H1 (cell line): ENCODE measurements at regions not wholly inside any gene's neighbourhood (a gene's known extent, or its start where the extent isn't known, plus 50 kb on each side); places are given as distances from the start of the nearest gene placed in this dataset.

Experiments
- CTCF ChIA-PET: fragments of 300-600 bp; sonication (Branson Sonifier 250); formaldehyde crosslinking; loops from one replicate; lab custom pipeline; 2021; ENCODE audit not compliant: partially characterized antibody; lab: Charles Lee
- POLR2A ChIA-PET: fragments of 300-600 bp; sonication (Branson Sonifier 250); formaldehyde crosslinking; loops from one replicate; lab custom pipeline; 2021; ENCODE audit warnings: inconsistent platforms; ENCODE audit not compliant: partially characterized antibody; lab: Charles Lee
- DNase-seq, 2 experiments: peaks; one replicate each; pipeline versions ENCODE4 v3.0.0 to v3.0.0-alpha.2; 2010 to 2022; ENCODE audit warnings: low spot score in 2 of 2, low read depth in 1 of 2, mixed read lengths in 1 of 2
- FAIRE-seq: peaks from 2 replicates; lab custom pipeline; 2011; peaks lifted over from hg19 to GRCh38; lab: Jason Lieb, UNC
- H2AFZ ChIP-seq: 2 replicates; pipeline ENCODE4 v1.8.1; 2012; ENCODE audit warnings: low read length, inconsistent platforms
- H2AK5ac ChIP-seq: 2 replicates; pipeline ENCODE4 v1.6.1; 2013; ENCODE audit warnings: low read depth, low read length
- H2BK120ac ChIP-seq: replicated peaks from 2 replicates; pipeline ENCODE3; 2013; ENCODE audit warnings: low read depth, low read length, inconsistent platforms
- H2BK12ac ChIP-seq: 2 replicates; pipeline ENCODE4 v1.6.1; 2013; ENCODE audit warnings: low read depth, low read length
- H2BK15ac ChIP-seq: 2 replicates; pipeline ENCODE4 v1.6.1; 2013; ENCODE audit warnings: low read length
- H2BK20ac ChIP-seq: 2 replicates; pipeline ENCODE4 v1.6.1; 2013; ENCODE audit warnings: low read length
- H2BK5ac ChIP-seq: 2 replicates; pipeline ENCODE4 v1.6.1; 2013; ENCODE audit warnings: low read depth, low read length
- H3K14ac ChIP-seq: 2 replicates; pipeline ENCODE4 v1.6.1; 2013; ENCODE audit warnings: inconsistent platforms; ENCODE audit not compliant: insufficient read length
- H3K18ac ChIP-seq: 2 replicates; pipeline ENCODE4 v1.6.1; 2013; ENCODE audit warnings: low read length; ENCODE audit errors: extremely low read depth
- H3K23ac ChIP-seq: 2 replicates; pipeline ENCODE4 v1.6.1; 2013; ENCODE audit warnings: inconsistent platforms; ENCODE audit not compliant: insufficient read length
- H3K23me2 ChIP-seq: 2 replicates; pipeline ENCODE4 v1.6.1; 2013; ENCODE audit warnings: low read depth, low read length
- H3K27ac ChIP-seq: 2 replicates; pipeline ENCODE4 v1.6.1; 2011; ENCODE audit warnings: low read depth, low read length, inconsistent platforms
- H3K27me3 ChIP-seq, 4 experiments: replicated peaks in 1 of 4; 1 replicate in 1 of 4; 2 replicates in 3 of 4; pipeline versions ENCODE4 v1.6.1 to v1.8.1; 2011 to 2013; ENCODE audit warnings: low read length in 3 of 4, mild to moderate bottlenecking in 3 of 4, inconsistent platforms in 2 of 4, mixed read lengths in 2 of 4, moderate library complexity in 1 of 4; ENCODE audit not compliant: control insufficient read depth in 3 of 4, insufficient read depth in 3 of 4; ENCODE audit errors: extremely low read depth in 1 of 4
- H3K36me3 ChIP-seq, 4 experiments: 2 replicates each; pipeline versions ENCODE4 v1.6.1 to v1.8.1; 2011 to 2013; ENCODE audit warnings: mild to moderate bottlenecking in 4 of 4, low read length in 3 of 4, moderate library complexity in 2 of 4, control low read depth in 1 of 4, inconsistent platforms in 1 of 4; ENCODE audit not compliant: insufficient read depth in 4 of 4, control insufficient read depth in 2 of 4
- H3K4ac ChIP-seq: replicated peaks from 2 replicates; pipeline ENCODE3; 2013; ENCODE audit warnings: low read length, low read depth, mixed read lengths, inconsistent platforms; ENCODE audit not compliant: insufficient read length
- H3K4me1 ChIP-seq, 4 experiments: replicated peaks in 1 of 4; 1 replicate in 1 of 4; 2 replicates in 3 of 4; pipeline versions ENCODE4 v1.6.1 to v1.8.1; 2011 to 2013; ENCODE audit warnings: low read length in 3 of 4, inconsistent platforms in 2 of 4, mixed read lengths in 1 of 4; ENCODE audit not compliant: insufficient read depth in 4 of 4, control insufficient read depth in 3 of 4
- H3K4me2 ChIP-seq, 2 experiments: 2 replicates each; pipeline versions ENCODE4 v1.6.1 to v1.8.1; 2011 to 2013; ENCODE audit warnings: low read depth in 2 of 2, low read length in 2 of 2, control low read depth in 1 of 2, inconsistent platforms in 1 of 2, mild to moderate bottlenecking in 1 of 2; ENCODE audit not compliant: insufficient read depth in 1 of 2
- H3K4me3 ChIP-seq, 4 experiments: fragments of 200-600, 300-600 bp in 1 of 4; sonication (generic), shearing (Covaris generic), sonication (Bioruptor Twin) in 1 of 4; 2 replicates each; pipeline versions ENCODE4 v1.5.1 to v1.8.1; 2011 to 2016; ENCODE audit warnings: low read length in 4 of 4, low read depth in 3 of 4, control low read depth in 2 of 4, inconsistent platforms in 2 of 4, mild to moderate bottlenecking in 2 of 4, mixed read lengths in 1 of 4, moderate library complexity in 1 of 4; ENCODE audit not compliant: insufficient read depth in 2 of 4; ENCODE audit errors: extremely low read depth in 1 of 4
- H3K56ac ChIP-seq: replicated peaks from 2 replicates; pipeline ENCODE3; 2013; ENCODE audit warnings: low read depth, mild to moderate bottlenecking, mixed read lengths, low read length, inconsistent platforms; ENCODE audit not compliant: insufficient read length
- H3K79me1 ChIP-seq: 2 replicates; pipeline ENCODE4 v1.6.1; 2013; ENCODE audit warnings: low read depth, low read length, control low read depth
- H3K79me2 ChIP-seq, 2 experiments: 2 replicates each; pipeline versions ENCODE4 v1.6.1 to v1.8.1; 2012 to 2013; ENCODE audit warnings: low read length in 2 of 2, mild to moderate bottlenecking in 2 of 2, inconsistent platforms in 1 of 2; ENCODE audit not compliant: insufficient read depth in 2 of 2, control insufficient read depth in 1 of 2
- H3K9ac ChIP-seq, 4 experiments: replicated peaks in 1 of 4; 1 replicate in 1 of 4; 2 replicates in 3 of 4; pipeline versions ENCODE4 v1.6.1 to v1.8.1; 2011 to 2013; ENCODE audit warnings: low read depth in 3 of 4, low read length in 3 of 4, control low read depth in 2 of 4, mild to moderate bottlenecking in 2 of 4, moderate library complexity in 2 of 4, inconsistent platforms in 1 of 4; ENCODE audit errors: extremely low read depth in 1 of 4
- H3K9me3 ChIP-seq, 2 experiments: 2 replicates each; pipeline versions ENCODE4 v1.6.1 to v1.8.1; 2012 to 2013; ENCODE audit warnings: mild to moderate bottlenecking in 2 of 2, moderate library complexity in 2 of 2, control low read depth in 1 of 2, inconsistent platforms in 1 of 2, low read depth in 1 of 2, low read length in 1 of 2, mixed read lengths in 1 of 2; ENCODE audit not compliant: insufficient read depth in 2 of 2
- H4K20me1 ChIP-seq, 2 experiments: replicated peaks in 1 of 2; 2 replicates each; pipeline versions ENCODE3 to v1.8.1; 2011 to 2013; ENCODE audit warnings: inconsistent platforms in 2 of 2, low read length in 2 of 2, mild to moderate bottlenecking in 1 of 2; ENCODE audit not compliant: insufficient read depth in 2 of 2, control insufficient read depth in 1 of 2
- H4K5ac ChIP-seq: 2 replicates; pipeline ENCODE4 v1.6.1; 2013; ENCODE audit warnings: low read length, low read depth, mixed read lengths, inconsistent platforms; ENCODE audit not compliant: insufficient read length
- H4K8ac ChIP-seq: 2 replicates; pipeline ENCODE4 v1.8.0; 2013; ENCODE audit warnings: mild to moderate bottlenecking, moderate library complexity, low read length, inconsistent platforms; ENCODE audit not compliant: insufficient read depth; ENCODE audit errors: extremely low read depth
- H4K91ac ChIP-seq: replicated peaks from 2 replicates; pipeline ENCODE3; 2013; ENCODE audit warnings: low read length, mixed read lengths, inconsistent platforms; ENCODE audit not compliant: insufficient read length
- ATF3 ChIP-seq: IDR thresholded peaks from 2 replicates; pipeline ENCODE4 v1.6.1; 2011; ENCODE audit warnings: low read depth, mild to moderate bottlenecking, low read length; ENCODE audit not compliant: insufficient read depth
- CBX5 ChIP-seq: fragments of 300-800, 300-1000 bp; sonication (generic); IDR thresholded peaks from 2 replicates; pipeline ENCODE4 v1.7.1; 2016; ENCODE audit warnings: antibody characterized with exemption, low read length, low read depth
- CTBP2 ChIP-seq: IDR thresholded peaks from 2 replicates; pipeline ENCODE4 v1.7.0; 2011; ENCODE audit warnings: borderline replicate concordance, mild to moderate bottlenecking, moderate library complexity, mixed read lengths, low read length; ENCODE audit not compliant: insufficient read depth, insufficient read length
- E2F6 ChIP-seq: IDR thresholded peaks from 2 replicates; pipeline ENCODE4 v1.6.1; 2012; ENCODE audit warnings: inconsistent platforms
- EGR1 ChIP-seq: IDR thresholded peaks from 2 replicates; pipeline ENCODE4 v1.6.1; 2011; ENCODE audit warnings: low read depth, low read length, borderline replicate concordance
- HDAC2 ChIP-seq, 2 experiments: fragments of 300-600 bp in 1 of 2; sonication (generic) in 1 of 2; IDR thresholded peaks; 2 replicates each; pipeline ENCODE4 v1.6.1; 2011 to 2012; ENCODE audit warnings: low read depth in 2 of 2, low read length in 2 of 2, mild to moderate bottlenecking in 2 of 2, moderate library complexity in 2 of 2, borderline replicate concordance in 1 of 2, inconsistent platforms in 1 of 2
- KDM1A ChIP-seq: fragments of 200-600, 300-600 bp; sonication (generic); IDR thresholded peaks from 2 replicates; pipeline ENCODE4 v1.7.1; 2016; ENCODE audit warnings: mild to moderate bottlenecking, low read length, borderline replicate concordance
- RBBP5 ChIP-seq: IDR thresholded peaks from 2 replicates; pipeline ENCODE4 v1.7.1; 2012; ENCODE audit warnings: low read depth, mild to moderate bottlenecking, inconsistent platforms, low read length, moderate library complexity, borderline replicate concordance
- RFX5 ChIP-seq: IDR thresholded peaks from 2 replicates; pipeline ENCODE4 v1.6.1; 2011; ENCODE audit warnings: low read depth, low read length, improper control_type of control experiment, borderline replicate concordance
- RNF2 ChIP-seq: fragments of 200-900, 300-1000 bp; sonication (generic); IDR thresholded peaks from 2 replicates; pipeline ENCODE4 v1.7.1; 2016; ENCODE audit warnings: borderline replicate concordance, low read depth, mild to moderate bottlenecking, antibody characterized with exemption, low read length; ENCODE audit not compliant: poor library complexity, severe bottlenecking; ENCODE audit errors: missing control alignments
- SIX5 ChIP-seq: IDR thresholded peaks from 2 replicates; pipeline ENCODE4 v1.6.1; 2011; ENCODE audit warnings: mild to moderate bottlenecking, low read depth, low read length
- TAF7 ChIP-seq: optimal IDR thresholded peaks from 2 replicates; pipeline ENCODE3; 2011; ENCODE audit warnings: low read depth, mild to moderate bottlenecking, inconsistent platforms, low read length, moderate library complexity, borderline replicate concordance
- whole genome bisulfite sequencing, 2 experiments: shearing (Covaris generic) in 1 of 2; methylation state at CpG; one replicate each; pipeline versions ENCODE4 v1.1.6 to v1.1.7; 2013 to 2015; ENCODE audit warnings: low lambda C conversion rate in 2 of 2, mixed read lengths in 2 of 2, inconsistent platforms in 1 of 2, low coverage in 1 of 2, missing lambda C conversion rate in 1 of 2; ENCODE audit not compliant: insufficient replicate concordance in 2 of 2, insufficient coverage in 1 of 2, insufficient read length in 1 of 2; ENCODE audit errors: extremely low coverage in 1 of 2, missing lambda C conversion rate in 1 of 2; 5-methylcytosine and 5-hydroxymethylcytosine counted together

DNA sequence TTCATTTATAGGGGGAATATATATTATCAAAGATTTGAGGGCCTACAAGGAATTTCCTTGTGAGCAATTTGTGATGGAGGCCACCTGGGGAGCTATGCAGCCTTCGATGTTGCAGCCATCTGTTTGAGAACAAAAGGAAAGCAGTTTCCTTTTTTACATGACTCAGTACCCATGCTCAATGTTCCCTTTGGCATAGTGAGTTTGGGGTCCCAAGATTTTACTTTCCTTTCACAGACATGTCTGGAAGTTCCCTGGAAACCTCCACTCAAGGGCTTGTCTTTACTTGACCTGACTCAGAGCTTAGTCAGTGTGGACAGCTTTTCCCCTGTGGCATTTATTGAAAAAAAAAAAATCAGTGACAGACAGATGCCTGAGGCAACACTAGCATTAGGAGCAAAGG is 73.5 kb upstream of the VIPR2 start:
- Histone ChIP-seq H3K4ac (no peak overlapping the region), H2BK120ac (no peak overlapping the region), H3K18ac (no peak overlapping the region), H3K4me1 (no peaks in the 10 kb centered on the region), H2BK12ac (no peak overlapping the region), H2BK5ac (no peak overlapping the region; the same call in 1 of the 2 replicates), H3K79me1 (no peaks in the 10 kb centered on the region), H2AFZ (no peak overlapping the region), H3K4me2 (no peak overlapping the region), H3K9me3 (peaks cover 44 to 48% of the 10 kb centered on the region in 2 experiments), H4K5ac (no peak overlapping the region), H4K91ac (no peak overlapping the region), H3K27me3 (no peaks in the 10 kb centered on the region), H3K23ac (no peak overlapping the region), H3K14ac (no peak overlapping the region), H3K79me2 (no peaks in the 10 kb centered on the region), H3K56ac (no peak overlapping the region), H3K9ac (no peak overlapping the region), H3K4me3 (no peak overlapping the region), H2AK5ac (no peak overlapping the region), H3K36me3 (peaks cover 0 to 2% (median 0%) of the 10 kb centered on the region in 4 experiments; a peak in 1 of 8 replicates), H2BK15ac (no peak overlapping the region), H4K20me1 (no peaks in the 10 kb centered on the region), H2BK20ac (no peak overlapping the region), H3K23me2 (no peaks in the 10 kb centered on the region), H3K27ac (no peak overlapping the region), H4K8ac (no peak overlapping the region)
- DNase-seq (peak in 1 of 2 experiments; percentile 33), FAIRE-seq (no peak)
- POLR2A ChIA-PET: no interaction called here
- WGBS, 2 experiments: 63% methylated on average over 1 of the region's 1 CpG; no CpG with 5 or more reads in 1 of the 2 experiments
- CTCF ChIA-PET: no interaction called here
- no peak for TF ChIP-seq KDM1A
- no peak for TF ChIP-seq RBBP5
- no peak for TF ChIP-seq RNF2
- no peak for TF ChIP-seq CTBP2
- TF ChIP-seq RFX5: no peak
- TF ChIP-seq HDAC2 (IDR thresholded peaks at IDR 0.05; ENCODE audit: borderline replicate concordance in 1 of 2, low read depth in 2 of 2, low read length in 2 of 2): no peak
- TF ChIP-seq CBX5: no peak
- no peak for TF ChIP-seq SIX5
- no peak for TF ChIP-seq ATF3
- TF ChIP-seq EGR1: no peak
- TF ChIP-seq TAF7: no peak
- no peak for TF ChIP-seq E2F6
